LHCN-M2 (cell line): ENCODE measurements at regions not wholly inside any gene's neighbourhood (a gene's known extent, or its start where the extent isn't known, plus 50 kb on each side); places are given as distances from the start of the nearest gene placed in this dataset.
"Not testable (repeated sequence)": the region's sequence is repeated elsewhere in the genome, so short reads cannot be mapped to it uniquely, and the experiment has no call there.

Experiments used
- DNase-seq: peaks from one replicate; pipeline ENCODE4 v3.0.0-alpha.2; 2012; ENCODE audit warnings: low read depth

DNA sequence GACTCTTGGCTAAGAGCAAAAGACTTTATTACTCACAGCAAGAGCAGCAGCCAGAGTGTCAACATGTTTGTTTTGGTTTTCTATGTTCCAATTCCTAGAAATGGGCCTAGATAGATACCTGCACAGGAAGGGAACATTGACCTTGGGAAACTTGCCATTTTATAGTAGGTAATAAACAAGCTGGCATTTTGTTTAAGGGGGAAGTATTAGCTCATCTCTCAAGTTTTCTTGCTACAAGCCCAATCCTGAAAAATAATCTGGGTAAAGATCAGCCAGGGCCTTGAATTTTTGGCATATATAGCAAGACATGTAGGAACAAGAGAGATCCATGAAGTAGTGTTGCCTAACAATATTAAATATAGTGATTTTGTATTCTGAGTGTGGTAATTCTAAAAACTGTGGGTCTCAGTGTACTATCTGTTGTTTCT, 51.4 kb upstream of the RGL1 start:
- no peak for DNase-seq

- DNase-seq = no peak
These were observed 60.6 kb upstream of the RGL1 start for GRCh38 chr1:183744132-183744913.

DNA sequence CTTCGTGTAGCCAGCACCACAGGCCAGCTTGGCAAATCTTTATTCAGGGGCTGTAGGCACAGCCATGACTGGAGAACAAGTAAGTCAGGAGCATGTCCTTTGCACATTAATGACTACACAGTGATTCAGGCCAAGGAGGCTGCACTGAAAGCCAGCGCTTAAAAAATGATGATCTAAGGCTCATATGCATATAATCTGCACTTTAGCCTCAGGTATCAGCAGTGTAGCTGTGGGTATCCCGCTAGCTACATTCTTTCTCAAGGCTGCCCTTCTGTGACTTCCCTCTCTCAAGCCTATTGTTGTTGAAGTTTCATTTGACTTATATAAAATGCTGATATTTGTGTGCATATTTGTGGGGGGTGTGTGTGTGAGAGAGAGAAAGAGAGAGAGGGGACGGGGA, 62.6 kb upstream of the RGL1 start:
- no peak for DNase-seq

- DNase-seq = no peak
These were observed 65.1 kb upstream of the RGL1 start for GRCh38 chr1:183739741-183740271.

DNA sequence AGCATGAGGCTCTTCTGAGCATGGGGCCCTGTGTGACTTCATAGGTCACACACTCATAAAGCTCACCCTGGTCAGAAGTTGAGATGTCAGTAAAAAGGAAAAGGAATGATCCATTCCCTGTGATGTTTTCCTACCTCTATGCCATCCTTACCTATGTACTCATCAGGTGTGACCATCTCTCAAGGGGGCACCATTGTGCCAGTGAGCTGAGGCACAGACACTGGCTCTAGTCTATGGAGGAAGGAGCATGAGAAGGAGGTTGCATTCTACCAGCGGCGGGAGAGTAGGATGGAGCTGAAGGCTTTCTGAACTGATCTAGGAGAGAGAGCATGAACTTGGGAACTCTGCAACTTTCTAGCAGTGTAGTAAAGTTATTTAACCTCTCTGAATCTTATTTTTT, 65.8 kb upstream of the RGL1 start:
- no peak for DNase-seq

DNA sequence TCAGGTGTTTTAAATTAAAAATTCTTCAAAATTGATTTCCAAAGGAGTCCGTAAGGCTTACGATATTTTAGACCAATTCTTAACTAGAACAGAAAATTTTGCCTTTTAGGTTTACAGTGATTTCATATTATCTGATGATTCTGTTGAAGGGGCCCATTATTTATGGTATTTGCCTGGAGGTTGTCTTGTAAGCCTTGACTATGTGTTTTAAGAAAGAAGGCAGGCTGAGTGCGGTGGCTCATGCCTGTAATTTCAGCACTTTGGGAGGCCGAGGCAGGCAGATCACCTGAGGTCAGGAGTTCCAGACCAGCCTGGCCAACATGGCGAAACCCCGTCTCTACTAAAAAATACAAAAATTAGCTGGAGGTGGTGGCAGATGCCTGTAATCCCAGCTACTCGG, 67.0 kb upstream of the RGL1 start:
- not testable (repeated sequence) for DNase-seq

GRCh38 chr1:183736343-183736742, 68.6 kb upstream of the RGL1 start:
- DNase-seq = no peak

GRCh38 chr1:183735069-183735860, 69.7 kb upstream of the RGL1 start:
- no peak for DNase-seq

DNA sequence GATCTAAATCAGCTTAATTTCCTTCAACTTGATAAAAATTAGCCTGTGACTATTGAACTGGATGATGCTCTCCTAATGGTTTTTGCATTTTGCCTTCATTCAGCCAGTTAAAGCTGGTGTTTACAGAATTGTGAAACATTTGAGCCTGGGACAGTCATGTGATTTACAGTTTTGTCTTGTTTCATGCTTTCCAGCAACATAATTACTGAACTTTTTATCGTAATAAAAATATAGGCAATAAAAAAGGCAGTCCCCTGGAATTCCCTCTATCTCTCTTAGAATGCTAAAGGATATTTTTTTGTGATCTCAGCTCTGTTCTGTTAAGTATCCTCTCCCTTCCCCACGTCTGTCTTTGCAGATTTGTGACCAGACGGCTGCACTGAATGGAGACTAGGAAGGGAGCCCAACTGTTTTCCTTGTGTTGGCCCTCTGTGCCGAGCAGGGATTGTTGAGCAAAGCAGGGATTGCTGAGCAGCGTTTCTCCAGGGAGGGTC, 70.3 kb upstream of the RGL1 start:
- peak; percentile 36 for DNase-seq

DNA sequence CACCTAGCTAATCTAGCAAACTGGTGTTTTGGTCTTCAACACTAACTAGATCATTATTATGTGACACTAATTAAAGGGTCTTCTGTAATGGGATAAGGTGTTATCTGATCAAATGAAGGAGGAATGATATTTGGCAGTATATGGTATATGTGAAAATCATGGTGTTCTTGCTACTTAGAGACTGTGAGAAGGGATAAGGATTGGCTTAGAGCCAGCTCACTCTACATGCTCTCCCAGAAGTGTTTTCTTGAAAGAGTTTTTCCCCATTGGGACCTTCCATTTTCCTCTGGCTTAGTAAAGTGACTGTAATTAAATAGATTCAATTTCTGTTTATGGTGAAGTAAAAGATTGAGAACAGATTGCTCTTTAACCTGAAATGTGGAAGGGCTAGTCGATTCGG, 71.2 kb upstream of the RGL1 start:
- no peak for DNase-seq

DNA sequence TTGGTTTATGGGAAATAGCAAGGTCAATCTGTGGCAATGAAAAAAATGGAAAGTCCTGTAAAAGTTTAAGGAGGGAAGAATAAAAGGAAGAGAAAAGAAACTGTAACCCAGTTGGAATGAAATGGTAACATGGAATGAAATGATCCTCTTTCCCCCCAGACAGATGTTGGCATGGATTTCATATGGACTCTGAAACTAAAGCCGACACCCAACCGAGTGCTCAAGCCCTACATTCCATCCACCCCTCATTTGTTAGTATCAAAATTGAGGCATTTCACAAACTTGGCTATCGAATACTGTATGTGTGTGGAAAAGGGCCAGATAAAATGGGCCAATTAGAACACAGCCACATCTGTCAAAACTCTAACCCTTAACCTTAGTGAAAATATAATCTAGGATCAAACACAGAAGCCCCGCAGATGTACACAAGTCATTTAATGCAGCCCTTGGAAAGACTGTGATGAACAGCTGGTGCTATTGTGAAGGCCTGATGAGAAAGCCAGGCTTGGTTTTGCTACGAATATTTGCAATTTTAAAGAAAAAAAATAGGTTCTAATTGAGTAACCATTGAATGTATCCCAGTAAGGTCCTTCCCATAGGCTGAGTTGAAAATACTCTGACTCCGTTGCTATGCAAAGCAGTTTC, 72.6 kb upstream of the RGL1 start:
- no peak for DNase-seq

DNA sequence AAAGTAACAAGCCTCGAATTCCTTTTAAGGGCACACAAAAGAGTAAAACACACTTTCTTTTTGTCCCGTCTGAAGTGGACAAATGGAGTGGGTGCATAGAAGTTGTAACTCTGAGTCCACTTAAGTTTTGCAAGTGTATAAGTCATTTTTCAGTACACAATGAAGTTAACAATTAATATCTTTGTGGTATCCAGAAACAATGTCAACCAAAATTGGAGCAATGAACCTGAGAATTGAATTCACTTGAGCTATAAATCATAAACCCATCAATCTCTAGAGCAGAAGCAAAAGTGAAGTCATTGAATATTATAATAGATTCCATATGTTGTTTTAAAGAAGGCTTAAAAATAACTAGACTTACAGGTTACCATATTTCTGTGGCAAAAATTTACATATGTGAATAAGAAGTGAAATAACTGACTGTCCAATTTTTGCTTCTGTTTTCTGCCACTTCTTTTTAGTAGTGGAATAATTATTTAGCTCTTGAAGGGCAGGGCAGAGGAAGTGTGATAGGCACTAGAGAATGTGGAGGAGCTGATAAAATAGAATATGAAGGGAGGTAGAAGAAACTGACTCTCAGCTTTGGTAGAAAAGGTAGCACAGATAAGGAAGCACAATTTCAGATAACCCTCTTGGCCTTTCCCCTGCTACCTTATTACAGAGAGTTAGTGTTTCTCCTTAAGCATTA, 73.9 kb upstream of the RGL1 start:
- no peak for DNase-seq

GRCh38 chr1:183730107-183730724, 74.7 kb upstream of the RGL1 start:
- DNase-seq = no peak

DNA sequence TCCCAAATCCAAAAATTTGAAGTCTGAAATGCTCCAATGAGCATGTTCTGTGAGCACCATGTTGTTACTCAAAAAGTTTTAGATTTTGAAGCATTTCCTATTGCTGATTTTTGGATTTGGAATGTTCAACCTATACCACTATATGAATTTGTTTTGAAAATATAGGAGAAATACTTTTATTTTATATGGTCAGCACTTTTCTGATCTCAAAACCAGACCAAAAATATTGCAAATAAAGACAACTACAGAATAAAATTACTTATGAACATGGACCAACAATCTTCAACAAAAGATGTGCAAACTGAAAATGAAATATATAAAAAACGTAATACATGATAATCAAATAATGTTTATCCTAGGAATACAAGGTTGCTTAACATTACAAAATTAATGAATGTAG, 73.7 kb upstream of the APOBEC4 start:
- DNase-seq = no peak

DNA sequence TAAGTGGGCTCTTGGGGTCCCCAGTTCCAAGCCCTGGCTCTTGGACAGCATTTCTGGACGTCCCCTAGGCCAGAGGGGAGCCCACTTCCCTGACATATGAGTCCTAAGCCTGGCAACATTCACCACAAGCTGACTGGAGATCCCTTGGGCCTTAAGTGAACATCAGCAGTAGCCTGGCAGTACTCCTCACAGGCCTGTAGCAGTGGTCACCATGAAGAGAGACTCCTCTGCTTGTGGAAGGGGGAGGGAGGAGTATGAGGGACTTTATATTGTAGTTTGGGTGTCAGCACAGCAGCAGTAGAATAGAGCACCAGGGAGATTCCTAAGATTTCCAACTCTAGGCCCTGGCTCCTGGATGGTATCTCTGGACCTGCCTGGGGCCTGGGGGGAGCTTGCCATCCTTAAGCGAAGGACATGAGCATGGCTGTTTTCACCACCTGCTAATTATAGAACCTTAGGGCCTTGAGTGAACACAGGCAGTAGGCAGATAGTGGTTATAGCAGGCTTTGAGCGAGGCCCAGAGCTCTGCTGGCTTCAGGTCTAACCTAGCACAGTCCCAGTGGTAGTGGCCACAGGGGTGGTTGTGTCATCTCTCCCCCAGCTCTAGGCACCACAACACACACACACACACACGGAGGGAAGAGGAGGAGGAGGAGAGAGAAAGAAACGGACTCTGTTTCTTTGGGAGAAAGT, 71.4 kb upstream of the APOBEC4 start:
- DNase-seq = no peak

- DNase-seq = no peak
These were observed 70.5 kb upstream of the APOBEC4 start for GRCh38 chr1:183723571-183723970.

GRCh38 chr1:183721041-183721440, 67.9 kb upstream of the APOBEC4 start:
- DNase-seq = no peak

GRCh38 chr1:183720028-183720427, 66.9 kb upstream of the APOBEC4 start:
- no peak for DNase-seq

DNA sequence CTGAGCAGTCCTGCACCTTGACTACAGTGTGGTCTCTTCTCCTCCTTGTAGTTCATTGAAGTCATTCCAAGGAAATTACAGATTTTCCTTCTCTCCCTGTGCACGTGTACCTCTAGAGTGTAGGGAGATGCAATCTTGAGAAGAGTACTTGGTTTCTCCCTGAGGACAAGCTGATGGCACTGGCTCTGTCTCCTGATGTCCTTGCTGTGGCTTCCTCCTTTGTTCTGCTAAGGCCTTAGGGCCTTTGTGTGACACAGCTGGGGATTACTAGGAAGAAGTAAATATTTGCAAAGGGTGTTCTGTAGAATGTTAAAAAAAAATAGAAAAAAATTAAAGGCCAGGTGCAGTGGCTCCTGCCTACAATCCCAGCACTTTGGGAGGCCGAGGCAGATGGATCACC, 66.2 kb upstream of the APOBEC4 start:
- no peak for DNase-seq

DNA sequence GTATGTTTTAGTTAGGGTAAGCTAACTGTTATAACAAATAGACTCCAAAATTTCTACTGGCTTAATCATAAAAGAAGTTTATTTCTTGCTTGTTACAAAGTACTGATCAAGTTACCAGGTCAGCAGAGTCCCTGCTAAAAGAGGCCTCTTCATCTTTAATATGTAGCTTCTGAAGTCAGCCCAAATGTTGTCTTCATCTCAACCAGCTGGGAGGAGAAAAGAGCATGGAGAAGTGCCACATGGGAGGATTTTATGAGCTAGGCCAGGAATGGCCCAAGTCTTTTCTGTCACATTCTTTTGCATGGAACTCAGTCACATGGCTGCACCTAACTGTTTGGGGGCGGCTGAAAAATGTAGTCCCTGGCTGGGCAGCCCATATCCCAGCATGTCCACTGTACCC, 63.2 kb upstream of the APOBEC4 start:
- no peak for DNase-seq
